H1 (cell line): ENCODE measurements at regions not wholly inside any gene's neighbourhood (a gene's known extent, or its start where the extent isn't known, plus 50 kb on each side); places are given as distances from the start of the nearest gene placed in this dataset.

Experiments
- CTCF ChIA-PET: fragments of 300-600 bp; sonication (Branson Sonifier 250); formaldehyde crosslinking; loops from one replicate; lab custom pipeline; 2021; ENCODE audit not compliant: partially characterized antibody; lab: Charles Lee
- POLR2A ChIA-PET: fragments of 300-600 bp; sonication (Branson Sonifier 250); formaldehyde crosslinking; loops from one replicate; lab custom pipeline; 2021; ENCODE audit warnings: inconsistent platforms; ENCODE audit not compliant: partially characterized antibody; lab: Charles Lee
- DNase-seq, 2 experiments: peaks; one replicate each; pipeline versions ENCODE4 v3.0.0 to v3.0.0-alpha.2; 2010 to 2022; ENCODE audit warnings: low spot score in 2 of 2, low read depth in 1 of 2, mixed read lengths in 1 of 2
- FAIRE-seq: peaks from 2 replicates; lab custom pipeline; 2011; peaks lifted over from hg19 to GRCh38; lab: Jason Lieb, UNC
- H2AFZ ChIP-seq: 2 replicates; pipeline ENCODE4 v1.8.1; 2012; ENCODE audit warnings: low read length, inconsistent platforms
- H2AK5ac ChIP-seq: 2 replicates; pipeline ENCODE4 v1.6.1; 2013; ENCODE audit warnings: low read depth, low read length
- H2BK120ac ChIP-seq: replicated peaks from 2 replicates; pipeline ENCODE3; 2013; ENCODE audit warnings: low read depth, low read length, inconsistent platforms
- H2BK12ac ChIP-seq: 2 replicates; pipeline ENCODE4 v1.6.1; 2013; ENCODE audit warnings: low read depth, low read length
- H2BK15ac ChIP-seq: 2 replicates; pipeline ENCODE4 v1.6.1; 2013; ENCODE audit warnings: low read length
- H2BK20ac ChIP-seq: 2 replicates; pipeline ENCODE4 v1.6.1; 2013; ENCODE audit warnings: low read length
- H2BK5ac ChIP-seq: 2 replicates; pipeline ENCODE4 v1.6.1; 2013; ENCODE audit warnings: low read depth, low read length
- H3K14ac ChIP-seq: 2 replicates; pipeline ENCODE4 v1.6.1; 2013; ENCODE audit warnings: inconsistent platforms; ENCODE audit not compliant: insufficient read length
- H3K18ac ChIP-seq: 2 replicates; pipeline ENCODE4 v1.6.1; 2013; ENCODE audit warnings: low read length; ENCODE audit errors: extremely low read depth
- H3K23ac ChIP-seq: 2 replicates; pipeline ENCODE4 v1.6.1; 2013; ENCODE audit warnings: inconsistent platforms; ENCODE audit not compliant: insufficient read length
- H3K23me2 ChIP-seq: 2 replicates; pipeline ENCODE4 v1.6.1; 2013; ENCODE audit warnings: low read depth, low read length
- H3K27ac ChIP-seq: 2 replicates; pipeline ENCODE4 v1.6.1; 2011; ENCODE audit warnings: low read depth, low read length, inconsistent platforms
- H3K27me3 ChIP-seq, 4 experiments: replicated peaks in 1 of 4; 1 replicate in 1 of 4; 2 replicates in 3 of 4; pipeline versions ENCODE4 v1.6.1 to v1.8.1; 2011 to 2013; ENCODE audit warnings: low read length in 3 of 4, mild to moderate bottlenecking in 3 of 4, inconsistent platforms in 2 of 4, mixed read lengths in 2 of 4, moderate library complexity in 1 of 4; ENCODE audit not compliant: control insufficient read depth in 3 of 4, insufficient read depth in 3 of 4; ENCODE audit errors: extremely low read depth in 1 of 4
- H3K36me3 ChIP-seq, 4 experiments: 2 replicates each; pipeline versions ENCODE4 v1.6.1 to v1.8.1; 2011 to 2013; ENCODE audit warnings: mild to moderate bottlenecking in 4 of 4, low read length in 3 of 4, moderate library complexity in 2 of 4, control low read depth in 1 of 4, inconsistent platforms in 1 of 4; ENCODE audit not compliant: insufficient read depth in 4 of 4, control insufficient read depth in 2 of 4
- H3K4ac ChIP-seq: replicated peaks from 2 replicates; pipeline ENCODE3; 2013; ENCODE audit warnings: low read length, low read depth, mixed read lengths, inconsistent platforms; ENCODE audit not compliant: insufficient read length
- H3K4me1 ChIP-seq, 4 experiments: replicated peaks in 1 of 4; 1 replicate in 1 of 4; 2 replicates in 3 of 4; pipeline versions ENCODE4 v1.6.1 to v1.8.1; 2011 to 2013; ENCODE audit warnings: low read length in 3 of 4, inconsistent platforms in 2 of 4, mixed read lengths in 1 of 4; ENCODE audit not compliant: insufficient read depth in 4 of 4, control insufficient read depth in 3 of 4
- H3K4me2 ChIP-seq, 2 experiments: 2 replicates each; pipeline versions ENCODE4 v1.6.1 to v1.8.1; 2011 to 2013; ENCODE audit warnings: low read depth in 2 of 2, low read length in 2 of 2, control low read depth in 1 of 2, inconsistent platforms in 1 of 2, mild to moderate bottlenecking in 1 of 2; ENCODE audit not compliant: insufficient read depth in 1 of 2
- H3K4me3 ChIP-seq, 4 experiments: fragments of 200-600, 300-600 bp in 1 of 4; sonication (generic), shearing (Covaris generic), sonication (Bioruptor Twin) in 1 of 4; 2 replicates each; pipeline versions ENCODE4 v1.5.1 to v1.8.1; 2011 to 2016; ENCODE audit warnings: low read length in 4 of 4, low read depth in 3 of 4, control low read depth in 2 of 4, inconsistent platforms in 2 of 4, mild to moderate bottlenecking in 2 of 4, mixed read lengths in 1 of 4, moderate library complexity in 1 of 4; ENCODE audit not compliant: insufficient read depth in 2 of 4; ENCODE audit errors: extremely low read depth in 1 of 4
- H3K56ac ChIP-seq: replicated peaks from 2 replicates; pipeline ENCODE3; 2013; ENCODE audit warnings: low read depth, mild to moderate bottlenecking, mixed read lengths, low read length, inconsistent platforms; ENCODE audit not compliant: insufficient read length
- H3K79me1 ChIP-seq: 2 replicates; pipeline ENCODE4 v1.6.1; 2013; ENCODE audit warnings: low read depth, low read length, control low read depth
- H3K79me2 ChIP-seq, 2 experiments: 2 replicates each; pipeline versions ENCODE4 v1.6.1 to v1.8.1; 2012 to 2013; ENCODE audit warnings: low read length in 2 of 2, mild to moderate bottlenecking in 2 of 2, inconsistent platforms in 1 of 2; ENCODE audit not compliant: insufficient read depth in 2 of 2, control insufficient read depth in 1 of 2
- H3K9ac ChIP-seq, 4 experiments: replicated peaks in 1 of 4; 1 replicate in 1 of 4; 2 replicates in 3 of 4; pipeline versions ENCODE4 v1.6.1 to v1.8.1; 2011 to 2013; ENCODE audit warnings: low read depth in 3 of 4, low read length in 3 of 4, control low read depth in 2 of 4, mild to moderate bottlenecking in 2 of 4, moderate library complexity in 2 of 4, inconsistent platforms in 1 of 4; ENCODE audit errors: extremely low read depth in 1 of 4
- H3K9me3 ChIP-seq, 2 experiments: 2 replicates each; pipeline versions ENCODE4 v1.6.1 to v1.8.1; 2012 to 2013; ENCODE audit warnings: mild to moderate bottlenecking in 2 of 2, moderate library complexity in 2 of 2, control low read depth in 1 of 2, inconsistent platforms in 1 of 2, low read depth in 1 of 2, low read length in 1 of 2, mixed read lengths in 1 of 2; ENCODE audit not compliant: insufficient read depth in 2 of 2
- H4K20me1 ChIP-seq, 2 experiments: replicated peaks in 1 of 2; 2 replicates each; pipeline versions ENCODE3 to v1.8.1; 2011 to 2013; ENCODE audit warnings: inconsistent platforms in 2 of 2, low read length in 2 of 2, mild to moderate bottlenecking in 1 of 2; ENCODE audit not compliant: insufficient read depth in 2 of 2, control insufficient read depth in 1 of 2
- H4K5ac ChIP-seq: 2 replicates; pipeline ENCODE4 v1.6.1; 2013; ENCODE audit warnings: low read length, low read depth, mixed read lengths, inconsistent platforms; ENCODE audit not compliant: insufficient read length
- H4K8ac ChIP-seq: 2 replicates; pipeline ENCODE4 v1.8.0; 2013; ENCODE audit warnings: mild to moderate bottlenecking, moderate library complexity, low read length, inconsistent platforms; ENCODE audit not compliant: insufficient read depth; ENCODE audit errors: extremely low read depth
- H4K91ac ChIP-seq: replicated peaks from 2 replicates; pipeline ENCODE3; 2013; ENCODE audit warnings: low read length, mixed read lengths, inconsistent platforms; ENCODE audit not compliant: insufficient read length
- FOSL1 ChIP-seq: IDR thresholded peaks from 2 replicates; pipeline ENCODE4 v1.6.1; 2011; ENCODE audit warnings: mild to moderate bottlenecking, low read depth, low read length, moderate library complexity; ENCODE audit not compliant: insufficient read depth
- HDAC6 ChIP-seq: IDR thresholded peaks from one replicate; pipeline ENCODE4 v1.7.1; 2012; ENCODE audit warnings: low read depth, mild to moderate bottlenecking, inconsistent platforms, low read length, moderate library complexity
- NANOG ChIP-seq: IDR thresholded peaks from 2 replicates; pipeline ENCODE4 v1.6.1; 2011; ENCODE audit warnings: low read length, low read depth, mild to moderate bottlenecking, inconsistent platforms; ENCODE audit not compliant: insufficient read depth, poor library complexity, severe bottlenecking
- RFX5 ChIP-seq: IDR thresholded peaks from 2 replicates; pipeline ENCODE4 v1.6.1; 2011; ENCODE audit warnings: low read depth, low read length, improper control_type of control experiment, borderline replicate concordance
- RXRA ChIP-seq: IDR thresholded peaks from 2 replicates; pipeline ENCODE4 v1.6.1; 2011; ENCODE audit warnings: low read depth, mild to moderate bottlenecking, low read length, moderate library complexity; ENCODE audit not compliant: insufficient read depth
- TAF1 ChIP-seq: IDR thresholded peaks from 2 replicates; pipeline ENCODE4 v1.6.1; 2011; ENCODE audit warnings: mild to moderate bottlenecking, low read depth, low read length
- TCF12 ChIP-seq: IDR thresholded peaks from 2 replicates; pipeline ENCODE4 v1.6.1; 2011; ENCODE audit warnings: low read depth, mild to moderate bottlenecking, low read length
- WGBS, 2 experiments: shearing (Covaris generic) in 1 of 2; methylation state at CpG; one replicate each; pipeline versions ENCODE4 v1.1.6 to v1.1.7; 2013 to 2015; ENCODE audit warnings: low lambda C conversion rate in 2 of 2, mixed read lengths in 2 of 2, inconsistent platforms in 1 of 2, low coverage in 1 of 2, missing lambda C conversion rate in 1 of 2; ENCODE audit not compliant: insufficient replicate concordance in 2 of 2, insufficient coverage in 1 of 2, insufficient read length in 1 of 2; ENCODE audit errors: extremely low coverage in 1 of 2, missing lambda C conversion rate in 1 of 2; 5-methylcytosine and 5-hydroxymethylcytosine counted together
- TF ChIP-seq, protein P1 (sequence below), 3 experiments: IDR thresholded peaks; 1 replicate in 2 of 3; 2 replicates in 1 of 3; pipeline versions ENCODE4 v1.5.1 to v1.6.1; 2011; ENCODE audit warnings: low read length in 3 of 3, mild to moderate bottlenecking in 3 of 3, inconsistent platforms in 2 of 3, low read depth in 1 of 3, moderate library complexity in 1 of 3; ENCODE audit not compliant: insufficient read depth in 1 of 3; ENCODE audit errors: control extremely low read depth in 1 of 3
- TF ChIP-seq, protein P2 (sequence below): IDR thresholded peaks from 2 replicates; pipeline ENCODE4 v1.6.1; 2012; ENCODE audit warnings: low read length, inconsistent platforms

DNA sequence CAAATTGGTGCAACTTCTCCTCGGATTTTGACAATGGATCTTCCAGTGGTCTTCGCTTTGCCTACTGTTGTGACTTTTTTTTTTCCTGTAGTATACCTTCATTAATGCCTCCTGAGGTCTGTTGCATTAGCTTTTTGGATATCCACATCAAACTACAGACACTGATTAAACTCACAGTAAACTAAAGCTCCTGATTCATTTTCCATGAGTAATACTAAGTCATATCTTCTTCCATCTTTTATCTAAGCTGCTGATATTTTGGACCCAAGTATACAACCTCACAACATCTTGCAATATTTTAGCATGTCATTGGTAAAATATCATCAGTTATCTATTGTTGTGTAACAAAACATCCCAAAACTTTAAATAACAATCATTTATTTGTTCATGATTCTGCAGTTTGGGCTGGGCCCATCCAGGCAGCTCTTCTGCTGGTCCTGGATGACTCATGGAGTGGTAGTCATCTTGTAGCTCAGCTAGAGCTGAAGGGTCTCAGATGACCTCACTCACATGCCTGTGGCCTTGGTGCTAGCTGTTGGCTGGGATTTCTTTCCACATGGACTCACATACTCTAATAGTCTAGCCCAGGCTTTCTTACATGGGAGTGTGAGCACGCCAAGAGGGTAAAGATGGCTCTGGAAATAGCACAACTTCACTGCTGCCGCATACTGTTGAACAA is 78.3 kb upstream of the SRSF6 start:
- Histone ChIP-seq H2BK5ac (no peak overlapping the region), H2BK20ac (no peak overlapping the region), H3K27ac (no peak overlapping the region), H2BK15ac (no peak overlapping the region), H2AK5ac (no peak overlapping the region), H4K91ac (no peak overlapping the region), H3K79me1 (no peaks in the 10 kb centered on the region), H2BK12ac (no peak overlapping the region), H3K18ac (no peak overlapping the region), H2AFZ (no peak overlapping the region), H4K20me1 (no peaks in the 10 kb centered on the region), H3K14ac (no peak overlapping the region), H3K9me3 (no peaks in the 10 kb centered on the region), H3K4me2 (no peak overlapping the region), H2BK120ac (no peak overlapping the region), H3K36me3 (no peaks in the 10 kb centered on the region), H4K8ac (no peak overlapping the region), H3K9ac (no peak overlapping the region), H3K27me3 (no peaks in the 10 kb centered on the region), H3K4ac (no peak overlapping the region), H3K4me1 (no peaks in the 10 kb centered on the region), H3K23ac (no peak overlapping the region), H3K79me2 (no peaks in the 10 kb centered on the region), H3K23me2 (no peaks in the 10 kb centered on the region; the same call in 1 of the 2 replicates), H3K56ac (no peak overlapping the region), H3K4me3 (no peak overlapping the region), H4K5ac (no peak overlapping the region)
- POLR2A ChIA-PET, result no interaction called here
- DNase-seq, result no peak
- FAIRE-seq, result no peak
- CTCF ChIA-PET, result interaction anchor here (1.5 kb wide), 1 partner anchor 11 kb away, joined by 5 read pairs; no protein-coding TSS in a partner anchor
- 89% methylated on average over 4 of the region's 4 CpGs; no CpG with 5 or more reads in 1 of the 2 experiments for WGBS, 2 experiments
- TF ChIP-seq HDAC6 (no peak), FOSL1 (no peak), TCF12 (no peak), TAF1 (no peak), RFX5 (no peak), RXRA (no peak), NANOG (no peak)
- TF ChIP-seq, protein P1, sequence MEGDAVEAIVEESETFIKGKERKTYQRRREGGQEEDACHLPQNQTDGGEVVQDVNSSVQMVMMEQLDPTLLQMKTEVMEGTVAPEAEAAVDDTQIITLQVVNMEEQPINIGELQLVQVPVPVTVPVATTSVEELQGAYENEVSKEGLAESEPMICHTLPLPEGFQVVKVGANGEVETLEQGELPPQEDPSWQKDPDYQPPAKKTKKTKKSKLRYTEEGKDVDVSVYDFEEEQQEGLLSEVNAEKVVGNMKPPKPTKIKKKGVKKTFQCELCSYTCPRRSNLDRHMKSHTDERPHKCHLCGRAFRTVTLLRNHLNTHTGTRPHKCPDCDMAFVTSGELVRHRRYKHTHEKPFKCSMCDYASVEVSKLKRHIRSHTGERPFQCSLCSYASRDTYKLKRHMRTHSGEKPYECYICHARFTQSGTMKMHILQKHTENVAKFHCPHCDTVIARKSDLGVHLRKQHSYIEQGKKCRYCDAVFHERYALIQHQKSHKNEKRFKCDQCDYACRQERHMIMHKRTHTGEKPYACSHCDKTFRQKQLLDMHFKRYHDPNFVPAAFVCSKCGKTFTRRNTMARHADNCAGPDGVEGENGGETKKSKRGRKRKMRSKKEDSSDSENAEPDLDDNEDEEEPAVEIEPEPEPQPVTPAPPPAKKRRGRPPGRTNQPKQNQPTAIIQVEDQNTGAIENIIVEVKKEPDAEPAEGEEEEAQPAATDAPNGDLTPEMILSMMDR (IDR thresholded peaks at IDR 0.05; ENCODE audit: control extremely low read depth in 1 of 3, insufficient read depth in 1 of 3, low read depth in 1 of 3, low read length in 3 of 3), result no peak
- TF ChIP-seq, protein P2, sequence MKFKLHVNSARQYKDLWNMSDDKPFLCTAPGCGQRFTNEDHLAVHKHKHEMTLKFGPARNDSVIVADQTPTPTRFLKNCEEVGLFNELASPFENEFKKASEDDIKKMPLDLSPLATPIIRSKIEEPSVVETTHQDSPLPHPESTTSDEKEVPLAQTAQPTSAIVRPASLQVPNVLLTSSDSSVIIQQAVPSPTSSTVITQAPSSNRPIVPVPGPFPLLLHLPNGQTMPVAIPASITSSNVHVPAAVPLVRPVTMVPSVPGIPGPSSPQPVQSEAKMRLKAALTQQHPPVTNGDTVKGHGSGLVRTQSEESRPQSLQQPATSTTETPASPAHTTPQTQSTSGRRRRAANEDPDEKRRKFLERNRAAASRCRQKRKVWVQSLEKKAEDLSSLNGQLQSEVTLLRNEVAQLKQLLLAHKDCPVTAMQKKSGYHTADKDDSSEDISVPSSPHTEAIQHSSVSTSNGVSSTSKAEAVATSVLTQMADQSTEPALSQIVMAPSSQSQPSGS, result no peak
